ENCODE measurements at regions not wholly inside any gene's neighbourhood (a gene's known extent, or its start where the extent isn't known, plus 50 kb on each side); places are given as distances from the start of the nearest gene placed in this dataset.

DNA sequence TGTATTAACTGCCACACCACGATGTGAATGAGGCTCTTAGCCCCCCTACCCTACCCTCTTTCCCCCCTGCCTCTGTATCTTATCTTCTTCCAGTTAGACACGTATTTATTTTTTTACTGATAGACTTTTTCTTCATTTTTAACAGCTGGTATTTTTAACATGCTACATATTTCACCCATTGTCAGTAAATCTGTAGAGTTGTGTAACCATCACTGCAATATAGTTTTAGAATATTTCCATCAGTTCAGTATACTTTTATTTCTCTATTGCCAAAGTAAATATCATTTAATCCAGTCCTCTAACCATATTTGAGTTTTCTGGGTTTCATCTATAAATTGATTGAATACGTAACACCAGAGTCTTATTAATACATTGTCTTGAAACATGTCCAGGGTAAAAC is 62.8 kb downstream of the SPATA31C2 start:
- H3K4me1 ChIP-seq (ENCODE audit: insufficient read depth, low read length, poor library complexity, severe bottlenecking) = no peaks in the 10 kb centered on the region
- no peaks in the 10 kb centered on the region for H3K79me2 ChIP-seq (ENCODE audit: insufficient read depth, low read depth, low read length)
- CTCF ChIA-PET (ENCODE audit: unreplicated experiment) = no interaction called here
- H3K9me2 ChIP-seq (ENCODE audit: insufficient read depth, low read length) = no peaks in the 10 kb centered on the region
- no peak overlapping the region for H2AFZ ChIP-seq (ENCODE audit: low read length)
- intact Hi-C loops (cut with micrococcal nuclease; ENCODE audit: unreplicated experiment) = no loop called here
- no peaks in the 10 kb centered on the region for H4K20me1 ChIP-seq (ENCODE audit: insufficient read depth, low read length)
- POLR2A ChIA-PET = interaction anchor here (0.9 kb wide), 1 partner anchor 76 kb away, joined by 3 read pairs; no protein-coding TSS in a partner anchor
- H3K9me3 ChIP-seq (ENCODE audit: low read length) = no peaks in the 10 kb centered on the region
- no peaks in the 10 kb centered on the region for H3K36me3 ChIP-seq (ENCODE audit: insufficient read depth, low read length)
- H3K27ac ChIP-seq (ENCODE audit: low read depth, low read length, poor library complexity, severe bottlenecking) = no peak overlapping the region
- DNase-seq (ENCODE audit: low spot score) = no peak
- no peak overlapping the region for H3K4me3 ChIP-seq (ENCODE audit: low read depth, low read length, poor library complexity, severe bottlenecking)
- no peak overlapping the region for H3K4me2 ChIP-seq (ENCODE audit: low read length)
- TF ChIP-seq, protein P1, sequence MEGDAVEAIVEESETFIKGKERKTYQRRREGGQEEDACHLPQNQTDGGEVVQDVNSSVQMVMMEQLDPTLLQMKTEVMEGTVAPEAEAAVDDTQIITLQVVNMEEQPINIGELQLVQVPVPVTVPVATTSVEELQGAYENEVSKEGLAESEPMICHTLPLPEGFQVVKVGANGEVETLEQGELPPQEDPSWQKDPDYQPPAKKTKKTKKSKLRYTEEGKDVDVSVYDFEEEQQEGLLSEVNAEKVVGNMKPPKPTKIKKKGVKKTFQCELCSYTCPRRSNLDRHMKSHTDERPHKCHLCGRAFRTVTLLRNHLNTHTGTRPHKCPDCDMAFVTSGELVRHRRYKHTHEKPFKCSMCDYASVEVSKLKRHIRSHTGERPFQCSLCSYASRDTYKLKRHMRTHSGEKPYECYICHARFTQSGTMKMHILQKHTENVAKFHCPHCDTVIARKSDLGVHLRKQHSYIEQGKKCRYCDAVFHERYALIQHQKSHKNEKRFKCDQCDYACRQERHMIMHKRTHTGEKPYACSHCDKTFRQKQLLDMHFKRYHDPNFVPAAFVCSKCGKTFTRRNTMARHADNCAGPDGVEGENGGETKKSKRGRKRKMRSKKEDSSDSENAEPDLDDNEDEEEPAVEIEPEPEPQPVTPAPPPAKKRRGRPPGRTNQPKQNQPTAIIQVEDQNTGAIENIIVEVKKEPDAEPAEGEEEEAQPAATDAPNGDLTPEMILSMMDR (conservative IDR thresholded peaks at IDR 0.05; ENCODE audit: low read length) = no peak
- no peak for TF ChIP-seq EZH2phosphoT487 (IDR thresholded peaks at IDR 0.05; ENCODE audit: borderline replicate concordance, low read depth, low read length)
- no TSS peak for BruUV-seq (replicated peaks)

DNA sequence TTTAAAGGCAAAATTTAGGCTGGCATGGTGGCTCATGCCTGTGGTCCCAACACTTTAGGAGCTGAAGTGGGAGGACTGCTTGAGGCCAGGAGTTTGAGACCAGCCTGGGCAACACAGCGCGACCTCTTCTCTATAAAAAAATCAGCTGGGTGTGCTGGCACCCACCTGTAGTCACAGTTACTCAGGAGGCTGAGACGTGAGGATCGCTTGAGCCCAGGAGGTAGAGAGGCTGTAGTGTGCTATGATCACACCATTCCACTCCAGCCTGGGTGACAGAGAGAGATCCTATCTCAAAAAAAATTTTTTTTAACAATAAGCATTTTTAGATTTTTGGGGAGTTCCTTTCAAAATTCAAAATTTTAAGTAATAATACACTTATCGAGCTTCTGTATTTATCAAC is 63.3 kb downstream of the SPATA31C2 start:
- Histone ChIP-seq H3K36me3 (ENCODE audit: insufficient read depth, low read length) (no peaks in the 10 kb centered on the region), H3K4me3 (ENCODE audit: low read depth, low read length, poor library complexity, severe bottlenecking) (no peak overlapping the region), H3K79me2 (ENCODE audit: insufficient read depth, low read depth, low read length) (no peaks in the 10 kb centered on the region), H3K4me1 (ENCODE audit: insufficient read depth, low read length, poor library complexity, severe bottlenecking) (no peaks in the 10 kb centered on the region), H4K20me1 (ENCODE audit: insufficient read depth, low read length) (no peaks in the 10 kb centered on the region), H3K9me3 (ENCODE audit: low read length) (no peaks in the 10 kb centered on the region), H3K4me2 (ENCODE audit: low read length) (no peak overlapping the region), H3K9me2 (ENCODE audit: insufficient read depth, low read length) (no peaks in the 10 kb centered on the region), H3K27ac (ENCODE audit: low read depth, low read length, poor library complexity, severe bottlenecking) (no peak overlapping the region), H2AFZ (ENCODE audit: low read length) (no peak overlapping the region)
- DNase-seq (ENCODE audit: low spot score) = no peak
- intact Hi-C loops (cut with micrococcal nuclease; ENCODE audit: unreplicated experiment) = no loop called here
- CTCF ChIA-PET (ENCODE audit: unreplicated experiment) = no interaction called here
- POLR2A ChIA-PET = interaction anchor here (0.9 kb wide), 1 partner anchor 76 kb away, joined by 3 read pairs; no protein-coding TSS in a partner anchor
- BruUV-seq (replicated peaks) = no TSS peak
- TF ChIP-seq EZH2phosphoT487 (IDR thresholded peaks at IDR 0.05; ENCODE audit: borderline replicate concordance, low read depth, low read length) = no peak

DNA sequence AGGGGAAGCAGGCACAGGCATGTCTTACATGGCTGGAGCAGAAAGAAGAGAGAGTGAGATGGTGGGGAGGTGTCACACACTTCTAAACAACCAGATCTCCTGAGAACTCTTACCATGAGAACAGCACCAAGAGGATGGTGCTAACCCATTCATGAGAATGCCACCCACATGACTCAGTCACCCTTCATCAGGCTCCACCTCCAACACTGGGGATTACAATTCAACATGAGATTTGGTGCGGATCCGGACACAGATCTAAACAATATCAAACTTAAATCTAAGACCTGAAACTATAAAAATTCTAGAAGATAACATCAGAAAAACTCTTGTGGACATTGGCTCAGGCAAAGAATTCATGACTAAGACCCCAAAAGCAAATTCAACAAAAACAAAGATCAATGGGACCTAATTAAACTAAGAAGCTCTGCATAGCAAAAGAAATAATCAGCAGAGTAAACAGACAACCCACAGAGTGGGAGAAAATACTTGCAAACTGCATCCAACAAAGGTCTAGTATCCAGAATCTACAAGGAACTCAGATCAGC is 65.4 kb downstream of the SPATA31C2 start:
- Histone ChIP-seq H3K4me2 (ENCODE audit: low read length) (no peak overlapping the region), H3K79me2 (ENCODE audit: insufficient read depth, low read depth, low read length) (no peaks in the 10 kb centered on the region), H3K36me3 (ENCODE audit: insufficient read depth, low read length) (no peaks in the 10 kb centered on the region), H3K27ac (ENCODE audit: low read depth, low read length, poor library complexity, severe bottlenecking) (no peak overlapping the region), H3K9me2 (ENCODE audit: insufficient read depth, low read length) (no peaks in the 10 kb centered on the region), H3K9me3 (ENCODE audit: low read length) (no peaks in the 10 kb centered on the region), H3K4me1 (ENCODE audit: insufficient read depth, low read length, poor library complexity, severe bottlenecking) (no peaks in the 10 kb centered on the region), H2AFZ (ENCODE audit: low read length) (no peak overlapping the region), H4K20me1 (ENCODE audit: insufficient read depth, low read length) (no peaks in the 10 kb centered on the region), H3K4me3 (ENCODE audit: low read depth, low read length, poor library complexity, severe bottlenecking) (no peak overlapping the region)
- ChIA-PET POLR2A (no interaction called here), CTCF (ENCODE audit: unreplicated experiment) (no interaction called here)
- no TSS peak for BruUV-seq (replicated peaks)
- intact Hi-C loops (cut with micrococcal nuclease; ENCODE audit: unreplicated experiment) = no loop called here
- TF ChIP-seq, protein P1 (conservative IDR thresholded peaks at IDR 0.05; ENCODE audit: low read length) = no peak
- no peak for TF ChIP-seq EZH2phosphoT487 (IDR thresholded peaks at IDR 0.05; ENCODE audit: borderline replicate concordance, low read depth, low read length)
- DNase-seq (ENCODE audit: low spot score) = no peak
